ENCODE measurements at regions not wholly inside any gene's neighbourhood (a gene's known extent, or its start where the extent isn't known, plus 50 kb on each side); places are given as distances from the start of the nearest gene placed in this dataset.

- H3K27me3 ChIP-seq: no peaks in the 10 kb centered on the region
- no peak overlapping the region for H3K4me2 ChIP-seq
- no peaks in the 10 kb centered on the region for H3K9me2 ChIP-seq (replicated peaks; ENCODE audit: insufficient read depth)
- no peak overlapping the region for H3K27ac ChIP-seq
- H4K20me1 ChIP-seq (ENCODE audit: insufficient read depth, poor library complexity, severe bottlenecking): no peaks in the 10 kb centered on the region
- no peaks in the 10 kb centered on the region for H3K9me3 ChIP-seq (ENCODE audit: low read depth)
- H3K4me3 ChIP-seq: no peak overlapping the region
- no peaks in the 10 kb centered on the region for H3K4me1 ChIP-seq (ENCODE audit: insufficient read depth)
- 89% methylated on average over 4 of the region's 4 CpGs for WGBS (ENCODE audit: low lambda C conversion rate, missing lambda C conversion rate)
- no peak for TF ChIP-seq EZH2phosphoT487 (IDR thresholded peaks at IDR 0.05; ENCODE audit: low read depth, severe bottlenecking, unreplicated experiment)
- TF ChIP-seq EZH2 (IDR thresholded peaks at IDR 0.05; ENCODE audit: borderline replicate concordance): no peak
- TF ChIP-seq CTCF (IDR thresholded peaks at IDR 0.05; ENCODE audit: poor library complexity): no peak
- H2AFZ ChIP-seq: no peak overlapping the region
- no peak for DNase-seq (ENCODE audit: low spot score)
- no peaks in the 10 kb centered on the region for H3K79me2 ChIP-seq
- H3K36me3 ChIP-seq (replicated peaks; ENCODE audit: insufficient read depth, low read depth): no peaks in the 10 kb centered on the region
Observed at GRCh38 chr13:63041640-63042414, 1626.2 kb upstream of the PCDH20 start.

- H3K4me1 ChIP-seq (ENCODE audit: insufficient read depth): no peaks in the 10 kb centered on the region
- TF ChIP-seq CTCF (IDR thresholded peaks at IDR 0.05; ENCODE audit: poor library complexity) (no peak), EZH2phosphoT487 (IDR thresholded peaks at IDR 0.05; ENCODE audit: low read depth, severe bottlenecking, unreplicated experiment) (no peak), EZH2 (IDR thresholded peaks at IDR 0.05; ENCODE audit: borderline replicate concordance) (no peak)
- no peaks in the 10 kb centered on the region for H3K9me3 ChIP-seq (ENCODE audit: low read depth)
- 90% methylated on average over 3 of the region's 3 CpGs for WGBS (ENCODE audit: low lambda C conversion rate, missing lambda C conversion rate)
- no peak overlapping the region for H3K4me2 ChIP-seq
- no peak overlapping the region for H3K4me3 ChIP-seq
- no peaks in the 10 kb centered on the region for H3K36me3 ChIP-seq (replicated peaks; ENCODE audit: insufficient read depth, low read depth)
- H3K79me2 ChIP-seq: no peaks in the 10 kb centered on the region
- no peaks in the 10 kb centered on the region for H3K9me2 ChIP-seq (replicated peaks; ENCODE audit: insufficient read depth)
- no peak overlapping the region for H3K27ac ChIP-seq
- no peak overlapping the region for H2AFZ ChIP-seq
- H4K20me1 ChIP-seq (ENCODE audit: insufficient read depth, poor library complexity, severe bottlenecking): no peaks in the 10 kb centered on the region
- no peaks in the 10 kb centered on the region for H3K27me3 ChIP-seq
- no peak for DNase-seq (ENCODE audit: low spot score)
Observed at GRCh38 chr13:63026285-63026797, 1610.7 kb upstream of the PCDH20 start.

DNA sequence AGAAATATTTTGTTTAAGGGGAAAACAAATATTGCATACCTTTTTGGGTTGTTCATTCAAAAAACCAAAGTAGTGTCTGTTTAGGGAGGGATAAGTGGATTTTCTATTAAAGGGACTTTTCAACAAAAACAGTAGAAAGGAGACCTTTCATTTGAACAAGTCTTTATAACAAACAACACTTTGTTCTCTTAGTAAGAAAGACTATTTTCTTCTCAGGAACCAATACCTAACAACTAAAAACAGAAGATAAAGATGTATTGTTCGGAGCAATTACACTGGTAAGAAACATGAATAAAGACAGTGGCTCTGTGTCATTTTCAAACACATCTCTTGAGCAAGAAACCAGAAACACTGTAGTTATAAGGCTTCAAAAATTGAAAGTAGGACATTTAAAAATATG, 1610.1 kb upstream of the PCDH20 start:
- 79% methylated on average over 1 of the region's 1 CpG for WGBS (ENCODE audit: low lambda C conversion rate, missing lambda C conversion rate)
- no peaks in the 10 kb centered on the region for H3K27me3 ChIP-seq
- no peak overlapping the region for H2AFZ ChIP-seq
- H3K9me2 ChIP-seq (replicated peaks; ENCODE audit: insufficient read depth): no peaks in the 10 kb centered on the region
- no peaks in the 10 kb centered on the region for H3K79me2 ChIP-seq
- H3K4me1 ChIP-seq (ENCODE audit: insufficient read depth): no peaks in the 10 kb centered on the region
- H3K9me3 ChIP-seq (ENCODE audit: low read depth): no peaks in the 10 kb centered on the region
- H3K27ac ChIP-seq: no peak overlapping the region
- DNase-seq (ENCODE audit: low spot score): no peak
- no peak overlapping the region for H3K4me2 ChIP-seq
- no peaks in the 10 kb centered on the region for H4K20me1 ChIP-seq (ENCODE audit: insufficient read depth, poor library complexity, severe bottlenecking)
- TF ChIP-seq EZH2phosphoT487 (IDR thresholded peaks at IDR 0.05; ENCODE audit: low read depth, severe bottlenecking, unreplicated experiment) (no peak), EZH2 (IDR thresholded peaks at IDR 0.05; ENCODE audit: borderline replicate concordance) (no peak), CTCF (IDR thresholded peaks at IDR 0.05; ENCODE audit: poor library complexity) (no peak)
- H3K36me3 ChIP-seq (replicated peaks; ENCODE audit: insufficient read depth, low read depth): no peaks in the 10 kb centered on the region
- H3K4me3 ChIP-seq: no peak overlapping the region

All from hepatocyte (in vitro differentiated cells).